ENCODE measurements at regions not wholly inside any gene's neighbourhood (a gene's known extent, or its start where the extent isn't known, plus 50 kb on each side); places are given as distances from the start of the nearest gene placed in this dataset.
"Not testable (repeated sequence)": the region's sequence is repeated elsewhere in the genome, so short reads cannot be mapped to it uniquely, and the experiment has no call there.

GRCh38 chr1:54474310-54475251 is 68.4 kb upstream of the SSBP3 start:
- no peak for DNase-seq (ENCODE audit: low read depth)

GRCh38 chr1:54471588-54471987 is 65.4 kb upstream of the SSBP3 start:
- DNase-seq (ENCODE audit: low read depth), result no peak

DNA sequence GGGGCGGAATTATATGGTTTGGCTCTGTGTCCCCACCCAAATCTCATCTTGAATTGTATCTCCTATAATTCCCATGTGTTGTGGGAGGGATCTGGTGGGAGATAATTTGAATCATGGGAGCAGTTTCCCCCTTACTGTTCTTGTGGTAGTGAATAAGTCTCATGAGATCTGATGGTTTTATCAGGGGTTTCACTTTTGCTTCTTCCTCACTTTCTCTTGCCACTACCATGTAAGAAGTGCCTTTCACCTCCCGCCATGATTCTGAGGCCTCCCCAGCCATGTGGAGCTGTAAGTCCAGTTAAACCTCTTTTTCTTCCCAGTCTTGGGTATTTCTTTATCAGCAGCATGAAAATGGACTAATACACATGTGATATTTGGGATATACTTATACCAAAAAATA is 63.2 kb upstream of the SSBP3 start:
- DNase-seq (ENCODE audit: low read depth), result not testable (repeated sequence)

GRCh38 chr1:54468288-54469084 is 62.3 kb upstream of the SSBP3 start:
- DNase-seq (ENCODE audit: low read depth), result not testable (repeated sequence)

- DNase-seq (ENCODE audit: low read depth), result no peak
These were observed 59.2 kb upstream of the SSBP3 start for GRCh38 chr1:54465351-54465811.

- no peak for DNase-seq (ENCODE audit: low read depth)
These were observed 58.4 kb upstream of the SSBP3 start for GRCh38 chr1:54464477-54465146.

DNA sequence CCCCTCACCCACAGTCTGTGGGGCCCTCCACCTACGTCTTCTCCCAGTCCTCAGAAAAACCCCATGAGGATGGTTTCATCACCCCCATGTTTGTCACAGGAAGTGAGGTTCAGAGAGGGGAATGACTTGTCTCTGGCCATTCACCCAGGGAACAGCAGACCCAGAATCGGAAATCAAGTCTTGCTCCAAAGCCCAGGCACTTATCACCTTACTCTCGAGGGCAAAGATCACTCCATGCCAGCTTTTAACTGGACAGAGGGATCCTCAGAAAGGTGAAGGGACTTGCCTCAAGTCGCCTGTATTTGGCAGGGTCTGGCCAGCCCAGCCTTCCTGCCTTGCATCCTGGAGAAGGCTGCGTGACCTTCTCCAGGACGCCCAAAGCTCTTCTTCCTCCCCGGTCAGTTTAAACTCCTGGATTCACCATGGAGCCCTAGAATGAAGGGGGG is 57.9 kb upstream of the SSBP3 start:
- no peak for DNase-seq (ENCODE audit: low read depth)

- DNase-seq (ENCODE audit: low read depth), result no peak
These were observed 57.3 kb upstream of the SSBP3 start for GRCh38 chr1:54463259-54464030.

- DNase-seq (ENCODE audit: low read depth), result no peak
These were observed 56.5 kb upstream of the SSBP3 start for GRCh38 chr1:54462597-54463258.

DNA sequence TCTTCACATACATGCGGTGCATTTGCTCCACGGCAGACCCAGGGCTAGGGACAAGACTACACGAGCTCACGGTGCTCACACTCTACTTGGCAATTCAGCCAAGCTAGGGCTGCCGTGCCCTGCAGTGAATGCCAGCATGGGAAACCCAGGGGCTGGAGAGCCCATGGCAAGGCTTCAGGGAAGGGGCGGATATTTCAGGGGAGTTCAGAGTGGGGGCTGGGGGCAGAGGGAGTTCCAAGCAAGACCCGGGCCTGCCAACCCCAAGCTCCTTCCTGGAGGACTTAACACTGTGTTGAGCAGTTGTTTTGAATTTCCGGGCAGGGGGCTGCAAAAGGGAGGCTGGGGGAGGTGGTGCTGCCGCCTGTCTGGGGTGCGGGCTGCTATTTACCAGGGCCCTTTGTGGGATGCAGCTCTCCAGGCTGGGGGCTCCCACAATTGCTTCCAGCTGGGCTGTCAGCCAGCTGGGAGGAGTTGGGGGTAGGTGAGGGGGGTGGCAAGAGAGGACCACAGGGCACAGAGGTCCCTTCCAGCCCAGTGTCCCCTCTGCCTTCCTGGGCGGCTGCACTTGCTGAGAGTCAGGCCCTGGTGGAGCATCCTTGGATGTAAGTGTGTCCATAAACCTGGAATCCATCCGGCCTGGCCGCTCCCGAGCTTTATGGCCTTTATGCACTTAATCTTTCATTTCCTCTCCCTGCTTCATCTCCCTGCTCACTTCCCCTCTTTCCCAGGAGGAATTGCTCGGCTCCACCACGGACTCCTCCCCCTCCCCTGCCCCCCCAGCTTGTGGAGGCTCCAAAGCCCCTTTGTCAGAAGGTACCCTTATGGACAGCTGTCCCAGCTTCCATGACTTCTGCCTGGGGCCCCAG is 55.8 kb upstream of the SSBP3 start:
- DNase-seq (ENCODE audit: low read depth), result no peak

GRCh38 chr1:54460861-54461387 is 54.7 kb upstream of the SSBP3 start:
- DNase-seq (ENCODE audit: low read depth), result no peak

- no peak for DNase-seq (ENCODE audit: low read depth)
These were observed 54.2 kb upstream of the SSBP3 start for GRCh38 chr1:54460351-54460750.

DNA sequence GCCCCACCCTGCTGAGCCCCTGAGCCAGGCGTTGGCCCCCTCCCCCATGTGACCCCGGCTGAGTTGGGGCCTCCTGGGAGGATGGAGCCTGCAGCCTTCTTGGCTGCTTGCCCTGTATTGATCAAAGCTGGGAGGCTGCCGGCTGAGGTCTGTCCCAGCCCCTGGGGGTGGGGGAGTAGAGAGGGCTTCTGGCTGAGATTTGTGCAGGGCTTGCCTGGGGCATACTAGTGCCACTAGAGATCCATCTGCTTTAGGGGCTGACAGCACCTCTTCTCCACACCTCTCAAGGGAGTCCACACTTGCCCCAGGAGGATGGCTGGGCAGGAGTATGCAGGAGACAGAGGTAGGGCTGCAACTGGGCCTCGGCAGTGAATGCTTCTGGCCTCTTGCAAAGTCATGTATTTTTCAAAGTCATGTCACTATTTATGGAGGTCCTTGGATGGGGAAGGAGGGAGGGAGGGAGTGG is 53.6 kb upstream of the SSBP3 start:
- DNase-seq (ENCODE audit: low read depth), result no peak

DNA sequence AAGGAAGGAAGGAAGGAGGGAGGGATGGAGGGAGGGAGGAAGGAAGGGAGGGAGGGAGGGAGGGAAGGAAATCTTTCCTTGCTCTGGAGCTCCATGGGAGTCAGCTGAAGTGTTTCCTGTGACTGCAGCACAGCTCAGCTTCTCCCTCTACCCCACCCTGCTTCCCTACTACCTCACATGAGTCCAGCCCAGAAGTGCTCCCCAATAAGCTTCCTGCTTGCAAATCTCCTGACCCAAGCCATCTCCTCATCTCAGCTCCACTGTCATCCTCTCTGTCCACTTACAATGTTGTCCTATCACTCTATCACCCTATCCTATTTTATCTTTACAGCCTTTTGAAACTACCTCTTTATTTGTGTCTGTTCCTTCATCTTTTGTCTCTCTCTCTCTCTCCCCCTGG is 52.9 kb upstream of the SSBP3 start:
- no peak for DNase-seq (ENCODE audit: low read depth)

DNA sequence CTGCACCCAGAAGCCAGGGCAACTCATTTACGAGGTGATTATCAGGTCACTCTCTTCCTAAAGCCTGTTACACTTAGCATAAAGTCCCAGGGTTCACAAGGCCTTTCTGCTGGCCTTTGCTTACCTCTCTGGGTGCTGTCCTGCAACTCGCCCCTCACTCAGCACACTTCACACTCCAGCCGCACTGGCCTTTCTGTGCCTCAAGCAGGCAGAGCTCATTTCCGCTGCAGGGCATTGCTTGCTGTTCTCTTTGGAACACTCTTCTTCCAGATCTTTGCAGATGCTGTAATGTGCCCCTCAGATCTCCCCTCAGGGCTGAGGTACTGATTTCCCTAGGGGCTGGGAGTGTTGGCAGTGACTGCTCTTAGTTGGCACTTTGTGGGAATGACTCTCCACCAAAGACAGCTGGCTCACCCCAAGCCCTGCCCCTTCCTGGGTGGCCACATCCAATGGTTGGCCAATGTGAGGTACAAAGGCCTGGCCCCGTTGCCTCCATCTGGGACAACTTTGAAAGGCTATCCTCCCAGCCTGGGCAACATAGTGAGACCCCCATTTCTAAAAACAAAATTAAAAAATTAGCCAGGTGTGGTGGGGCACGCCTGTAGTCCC is 50.8 kb upstream of the SSBP3 start:
- DNase-seq (ENCODE audit: low read depth), result no peak

DNA sequence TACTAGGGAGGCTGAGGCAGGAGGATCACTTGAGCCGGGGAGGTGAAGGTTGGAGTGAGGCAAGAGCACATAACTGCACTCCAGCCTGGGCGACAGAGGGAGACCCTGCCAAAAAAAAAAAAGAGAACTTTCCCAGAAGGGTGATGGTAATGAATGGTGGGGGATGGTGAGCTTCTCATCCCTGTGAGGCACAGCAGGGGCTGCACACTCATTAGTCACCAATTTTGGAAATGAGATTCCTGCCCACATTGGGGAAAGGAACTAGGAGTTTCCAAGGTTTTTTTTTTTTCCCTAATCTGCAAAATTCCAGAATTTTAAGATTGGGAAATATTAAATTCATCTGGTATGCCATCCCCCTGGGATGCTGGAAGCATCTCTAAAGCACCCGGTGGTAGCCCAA is 50.2 kb upstream of the SSBP3 start:
- no peak for DNase-seq (ENCODE audit: low read depth)
